PC-9 (cell line): ENCODE measurements at regions not wholly inside any gene's neighbourhood (a gene's known extent, or its start where the extent isn't known, plus 50 kb on each side); places are given as distances from the start of the nearest gene placed in this dataset.

ENCODE experiments used
- BruUV-seq: library from RNA; stranded (reverse); fragments of 400-500 nt; replicated peaks from 2 replicates; lab custom pipeline; 2021; lab: Mats Ljungman, UMichigan
- CTCF ChIA-PET: fragments of 300-600 bp; sonication (Branson Sonifier 250); formaldehyde crosslinking; loops from one replicate; lab custom pipeline; 2022; ENCODE audit warnings: antibody characterized with exemption; lab: Charles Lee
- POLR2A ChIA-PET: fragments of 300-600 bp; sonication (Branson Sonifier 250); formaldehyde crosslinking; loops from one replicate; lab custom pipeline; 2022; ENCODE audit warnings: antibody characterized with exemption; ENCODE audit not compliant: unreplicated experiment; lab: Charles Lee
- DNase-seq, 2 experiments: peaks; one replicate each; pipeline versions ENCODE4 v3.0.0 to v3.0.0-alpha.2; 2015 to 2022; ENCODE audit warnings: mixed read lengths in 1 of 2
- H2AFZ ChIP-seq: fragments of 200-600 bp; sonication (generic); 2 replicates; pipeline ENCODE4 v1.8.1; 2017; ENCODE audit warnings: antibody characterized with exemption
- H3F3A ChIP-seq: fragments of 200-600 bp; sonication (generic); 2 replicates; pipeline ENCODE4 v1.8.1; 2017; ENCODE audit warnings: antibody characterized with exemption, mild to moderate bottlenecking, low read depth; ENCODE audit not compliant: insufficient read depth
- H3K27ac ChIP-seq: fragments of 200-600 bp; sonication (generic); 2 replicates; pipeline ENCODE4 v1.6.1; 2016; ENCODE audit warnings: mixed run types
- H3K27me3 ChIP-seq: fragments of 200-600 bp; sonication (generic); 2 replicates; pipeline ENCODE4 v1.6.1; 2016; ENCODE audit warnings: low read depth, mixed run types; ENCODE audit not compliant: insufficient read depth
- H3K36me3 ChIP-seq: fragments of 200-600 bp; sonication (generic); 2 replicates; pipeline ENCODE4 v1.6.1; 2016; ENCODE audit warnings: low read depth, mixed run types
- H3K4me1 ChIP-seq: fragments of 200-600 bp; sonication (generic); replicated peaks from 2 replicates; pipeline ENCODE4 v1.6.1; 2016; ENCODE audit warnings: mixed run types; ENCODE audit not compliant: insufficient read depth
- H3K4me2 ChIP-seq: fragments of 200-600 bp; sonication (generic); 2 replicates; pipeline ENCODE4 v1.6.1; 2017; ENCODE audit warnings: mixed run types
- H3K4me3 ChIP-seq: fragments of 200-600 bp; sonication (generic); 2 replicates; pipeline ENCODE4 v1.6.1; 2016; ENCODE audit warnings: mixed run types
- H3K79me2 ChIP-seq: fragments of 200-600 bp; sonication (generic); 2 replicates; pipeline ENCODE4 v1.6.1; 2017; ENCODE audit warnings: low read depth, mixed run types
- H3K9me2 ChIP-seq: fragments of 200-600 bp; sonication (generic); 2 replicates; pipeline ENCODE4 v1.8.1; 2017; ENCODE audit warnings: mild to moderate bottlenecking; ENCODE audit not compliant: insufficient read depth
- H3K9me3 ChIP-seq: fragments of 200-600 bp; sonication (generic); 2 replicates; pipeline ENCODE4 v1.8.1; 2016; ENCODE audit warnings: low read depth; ENCODE audit not compliant: insufficient read depth
- H4K20me1 ChIP-seq: fragments of 200-600 bp; sonication (generic); 2 replicates; pipeline ENCODE4 v1.8.1; 2017; ENCODE audit not compliant: insufficient read depth
- EZH2 ChIP-seq: fragments of 200-600 bp; sonication (generic); IDR thresholded peaks from 2 replicates; pipeline ENCODE4 v1.8.0; 2017; ENCODE audit warnings: antibody characterized with exemption, low read depth
- intact Hi-C: fragments of 100-400 bp; cut with micrococcal nuclease; formaldehyde crosslinking; loops from one replicate; pipeline ENCODE4 v1.10.0; 2022; ENCODE audit not compliant: unreplicated experiment
- TF ChIP-seq, protein P1 (sequence below): fragments of 200-600 bp; sonication (generic); conservative IDR thresholded peaks from 2 replicates; pipeline ENCODE4 v1.6.1; 2017; ENCODE audit warnings: mixed run types, antibody characterized with exemption, mild to moderate bottlenecking, moderate library complexity

DNA sequence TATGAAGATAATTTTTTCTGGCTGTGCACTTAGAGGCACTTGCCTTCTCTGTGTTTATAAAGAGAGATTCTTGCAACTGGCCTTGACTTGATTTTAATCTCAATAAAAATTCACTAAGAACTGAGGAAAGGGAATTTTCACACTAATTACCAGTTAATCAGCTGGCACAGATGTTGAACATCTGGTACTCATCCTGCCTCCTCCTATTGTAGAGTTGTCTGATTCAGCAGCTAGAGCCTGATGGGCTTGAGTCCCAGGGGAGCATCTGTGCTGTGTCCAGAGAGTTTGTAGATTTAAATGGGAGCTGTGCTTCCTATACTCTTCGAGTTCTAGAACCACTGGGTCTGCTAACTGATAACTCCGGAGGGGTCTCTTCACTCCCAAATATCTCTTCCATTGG is 50.7 kb upstream of the ADRA1D start:
- H2AFZ ChIP-seq, result no peak overlapping the region
- H3K27ac ChIP-seq, result no peak overlapping the region
- no peaks in the 10 kb centered on the region for H3K79me2 ChIP-seq
- H3K9me3 ChIP-seq, result no peaks in the 10 kb centered on the region
- CTCF ChIA-PET, result no interaction called here
- no peaks in the 10 kb centered on the region for H4K20me1 ChIP-seq
- TF ChIP-seq EZH2, result no peak
- TF ChIP-seq, protein P1, sequence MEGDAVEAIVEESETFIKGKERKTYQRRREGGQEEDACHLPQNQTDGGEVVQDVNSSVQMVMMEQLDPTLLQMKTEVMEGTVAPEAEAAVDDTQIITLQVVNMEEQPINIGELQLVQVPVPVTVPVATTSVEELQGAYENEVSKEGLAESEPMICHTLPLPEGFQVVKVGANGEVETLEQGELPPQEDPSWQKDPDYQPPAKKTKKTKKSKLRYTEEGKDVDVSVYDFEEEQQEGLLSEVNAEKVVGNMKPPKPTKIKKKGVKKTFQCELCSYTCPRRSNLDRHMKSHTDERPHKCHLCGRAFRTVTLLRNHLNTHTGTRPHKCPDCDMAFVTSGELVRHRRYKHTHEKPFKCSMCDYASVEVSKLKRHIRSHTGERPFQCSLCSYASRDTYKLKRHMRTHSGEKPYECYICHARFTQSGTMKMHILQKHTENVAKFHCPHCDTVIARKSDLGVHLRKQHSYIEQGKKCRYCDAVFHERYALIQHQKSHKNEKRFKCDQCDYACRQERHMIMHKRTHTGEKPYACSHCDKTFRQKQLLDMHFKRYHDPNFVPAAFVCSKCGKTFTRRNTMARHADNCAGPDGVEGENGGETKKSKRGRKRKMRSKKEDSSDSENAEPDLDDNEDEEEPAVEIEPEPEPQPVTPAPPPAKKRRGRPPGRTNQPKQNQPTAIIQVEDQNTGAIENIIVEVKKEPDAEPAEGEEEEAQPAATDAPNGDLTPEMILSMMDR, result no peak
- intact Hi-C loops, result no loop called here
- no peaks in the 10 kb centered on the region for H3F3A ChIP-seq
- no peaks in the 10 kb centered on the region for H3K9me2 ChIP-seq
- H3K4me3 ChIP-seq, result no peak overlapping the region
- POLR2A ChIA-PET, result no interaction called here
- no peak overlapping the region for H3K4me2 ChIP-seq
- no TSS peak for BruUV-seq
- no peak for DNase-seq
- no peaks in the 10 kb centered on the region for H3K4me1 ChIP-seq
- peaks cover 12% of the 10 kb centered on the region; the same call in 1 of the 2 replicates for H3K27me3 ChIP-seq
- H3K36me3 ChIP-seq, result no peaks in the 10 kb centered on the region

DNA sequence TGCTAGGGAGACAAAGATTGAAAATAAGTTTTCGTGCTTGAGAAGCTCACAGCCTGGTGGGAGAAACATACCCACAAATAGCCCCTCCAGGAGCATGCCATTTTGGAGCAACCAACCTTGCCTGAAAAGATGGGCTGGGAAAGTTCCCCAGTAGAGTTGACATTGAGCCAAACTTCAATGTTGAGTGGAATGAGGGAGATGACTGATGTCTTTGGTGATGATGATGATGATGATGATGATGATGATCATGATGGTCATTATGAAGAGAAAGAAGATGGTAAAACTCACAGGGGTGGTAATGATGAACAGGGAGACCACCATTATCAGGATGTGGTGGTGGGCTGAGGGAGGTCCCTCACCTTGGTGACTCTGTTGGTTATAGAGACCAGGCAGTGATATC is 50.1 kb upstream of the ADRA1D start:
- no peaks in the 10 kb centered on the region for H3K36me3 ChIP-seq
- no peaks in the 10 kb centered on the region for H3K9me3 ChIP-seq
- H3K4me1 ChIP-seq, result no peaks in the 10 kb centered on the region
- no peaks in the 10 kb centered on the region for H3F3A ChIP-seq
- H3K27ac ChIP-seq, result no peak overlapping the region
- no peak overlapping the region for H3K4me3 ChIP-seq
- no TSS peak for BruUV-seq
- no peaks in the 10 kb centered on the region for H3K79me2 ChIP-seq
- POLR2A ChIA-PET, result no interaction called here
- TF ChIP-seq, protein P1, result no peak
- intact Hi-C loops, result no loop called here
- no peak overlapping the region for H3K4me2 ChIP-seq
- no peaks in the 10 kb centered on the region for H4K20me1 ChIP-seq
- CTCF ChIA-PET, result no interaction called here
- H3K27me3 ChIP-seq, result peaks cover 12% of the 10 kb centered on the region; the same call in 1 of the 2 replicates
- no peaks in the 10 kb centered on the region for H3K9me2 ChIP-seq
- no peak overlapping the region for H2AFZ ChIP-seq
- no peak for DNase-seq
